GM21825 (cell line): ENCODE measurements at regions not wholly inside any gene's neighbourhood (a gene's known extent, or its start where the extent isn't known, plus 50 kb on each side); places are given as distances from the start of the nearest gene placed in this dataset.

ENCODE experiments used
- ATAC-seq: cut with Tn5 transposase; IDR thresholded peaks from one replicate; pipeline ENCODE4 v1.9.1; 2021; ENCODE audit warnings: mild to moderate bottlenecking, moderate library complexity; ENCODE audit not compliant: unreplicated experiment

GRCh38 chrX:131764216-131764615 is 220.3 kb downstream of the OR13H1 start:
- no peak for ATAC-seq

DNA sequence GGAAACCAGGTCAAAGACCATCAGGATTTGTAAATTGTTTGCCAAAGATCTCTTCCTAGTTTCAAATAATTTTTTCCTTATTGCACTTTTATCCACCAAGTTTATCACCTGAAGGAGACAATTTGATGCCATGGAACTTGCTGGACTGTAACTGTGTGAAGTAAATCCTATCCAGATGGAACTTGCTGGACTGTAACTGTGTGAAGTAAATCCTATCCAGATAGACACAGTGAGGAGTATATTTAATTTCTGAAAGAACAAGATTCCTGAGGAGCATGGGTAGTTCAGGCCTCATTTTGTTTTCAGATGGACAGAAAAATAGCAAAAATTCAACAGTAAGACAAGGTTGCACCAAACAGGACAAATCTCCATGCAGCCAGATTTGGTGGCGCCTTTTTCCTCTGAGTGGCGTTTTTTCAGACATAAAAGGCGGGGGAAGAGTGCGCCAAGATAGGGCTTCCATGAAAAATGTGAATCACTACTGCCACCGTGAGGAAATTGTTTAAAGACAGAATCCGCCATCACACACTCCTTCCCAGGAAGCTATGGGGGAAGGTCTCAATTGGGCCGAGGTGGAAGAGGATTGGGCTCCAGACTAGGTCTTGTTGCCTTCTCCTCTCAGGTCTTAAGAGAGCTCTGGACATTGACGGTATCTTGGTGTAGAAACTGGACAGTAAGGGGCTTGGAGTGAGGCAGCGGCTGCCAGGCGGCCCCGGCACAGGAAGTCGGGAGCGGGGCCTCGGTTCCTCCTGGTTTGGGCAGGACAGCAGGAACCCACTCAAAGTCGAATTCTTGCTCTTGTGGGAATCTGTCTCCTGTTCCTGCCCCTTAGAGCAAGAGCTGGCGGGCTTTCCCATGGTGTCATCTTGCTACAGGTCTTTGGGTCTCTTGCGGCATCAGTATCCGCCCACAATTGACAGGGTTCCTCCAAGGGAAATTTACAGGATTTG is 234.7 kb downstream of the OR13H1 start:
- ATAC-seq, result peak; percentile 71

- ATAC-seq, result no peak
These were observed 235.4 kb downstream of the OR13H1 start for GRCh38 chrX:131779306-131779705.

GRCh38 chrX:131779741-131780140 is 235.9 kb downstream of the OR13H1 start:
- ATAC-seq, result no peak

GRCh38 chrX:131782646-131783045 is 238.8 kb downstream of the OR13H1 start:
- no peak for ATAC-seq

- peak; percentile 60 for ATAC-seq
These were observed 239.4 kb upstream of the STK26 start for GRCh38 chrX:131783555-131784308.

DNA sequence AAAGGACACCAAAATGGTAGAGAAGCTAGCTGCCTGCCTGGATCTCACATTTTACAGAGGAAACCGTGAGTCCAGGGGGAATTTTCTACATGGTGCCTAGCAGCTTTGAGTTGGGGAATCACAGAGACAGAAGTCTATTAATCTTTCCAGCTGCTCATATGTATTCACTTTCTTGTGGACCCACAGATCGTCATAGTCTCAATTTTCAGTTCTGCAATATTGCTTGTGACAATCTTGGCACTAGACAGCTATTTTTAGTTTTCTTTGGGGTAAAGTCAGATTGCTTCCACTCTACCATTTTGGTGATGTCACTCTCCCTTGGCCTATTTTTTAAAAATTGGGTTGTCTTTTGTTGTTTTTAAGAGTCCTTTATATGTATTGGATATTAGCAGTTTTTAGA is 233.4 kb upstream of the STK26 start:
- peak; percentile 38 for ATAC-seq

- no peak for ATAC-seq
These were observed 231.3 kb upstream of the STK26 start for GRCh38 chrX:131791608-131792355.

GRCh38 chrX:131792356-131792749 is 230.7 kb upstream of the STK26 start:
- peak; percentile 81 for ATAC-seq

DNA sequence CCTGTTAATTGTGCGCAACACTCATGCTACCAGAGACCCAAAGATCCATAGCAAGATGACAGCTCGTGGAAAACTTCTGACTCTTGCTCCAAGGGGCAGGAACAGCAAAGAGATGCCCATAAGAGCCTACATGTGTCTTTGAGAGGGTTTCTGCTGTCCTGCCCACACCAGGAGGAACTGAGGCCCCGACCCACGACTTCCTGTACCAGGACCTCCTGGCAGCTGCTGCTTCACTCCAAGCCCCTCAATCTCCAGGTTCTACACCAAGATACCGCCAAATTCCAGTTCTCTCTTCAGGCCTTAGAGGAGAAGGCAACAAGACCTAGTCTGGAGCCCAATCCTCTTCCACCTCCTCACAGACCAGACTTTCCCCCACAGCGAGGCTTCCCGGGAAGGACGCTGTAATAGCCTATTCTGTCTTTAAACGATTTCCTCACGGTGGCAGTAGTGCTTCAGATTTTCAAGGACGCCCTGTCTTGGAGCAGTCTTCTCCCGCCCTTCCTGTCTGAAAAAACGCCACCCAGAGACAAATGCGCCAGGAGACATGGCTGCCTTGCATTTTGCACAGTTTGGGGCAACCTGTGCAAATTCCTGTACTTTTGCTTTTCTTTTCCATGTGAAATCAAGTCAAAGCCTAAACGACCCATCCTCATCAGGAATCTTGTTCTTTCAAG is 230.2 kb upstream of the STK26 start:
- ATAC-seq, result peak; percentile 58

- ATAC-seq, result no peak
These were observed 227.5 kb upstream of the STK26 start for GRCh38 chrX:131795442-131796229.

DNA sequence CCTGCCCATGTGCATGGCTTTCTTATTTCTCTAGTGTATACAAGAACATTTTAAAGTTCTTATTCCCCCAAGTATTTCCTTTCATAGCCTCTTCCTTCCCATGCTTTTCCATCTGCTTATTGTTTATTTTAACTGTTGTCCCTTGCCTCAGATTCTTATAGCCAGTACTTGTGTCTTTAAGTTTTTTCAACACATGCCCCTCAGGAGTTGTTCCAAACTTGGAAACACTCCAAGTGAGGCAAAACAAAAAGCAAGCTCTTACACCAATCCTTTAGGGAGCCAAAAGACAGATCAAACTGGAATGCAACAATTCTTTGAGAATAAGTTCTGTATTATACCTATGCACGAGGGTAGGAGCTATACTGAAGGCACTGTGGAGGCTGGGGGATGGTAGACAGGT is 222.0 kb upstream of the STK26 start:
- ATAC-seq, result no peak

DNA sequence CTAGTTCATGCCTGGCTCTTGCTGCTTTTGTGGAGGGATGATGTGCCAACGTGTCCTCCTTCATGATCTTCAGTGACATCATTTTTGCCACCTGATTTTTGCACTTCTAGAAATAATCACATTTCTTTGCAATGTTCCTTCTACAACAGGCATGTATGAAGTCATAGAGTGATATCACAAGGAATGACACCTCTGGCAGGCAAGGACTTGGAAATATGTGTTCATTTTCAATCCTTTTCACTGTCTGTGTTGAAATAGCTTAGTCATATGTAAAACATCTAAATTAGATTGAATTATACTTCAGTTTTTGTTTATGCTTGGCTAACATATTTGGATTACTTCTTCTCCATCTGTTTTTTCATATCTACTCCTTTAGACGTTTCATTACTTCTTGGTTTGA is 221.2 kb upstream of the STK26 start:
- no peak for ATAC-seq

- peak; percentile 84 for ATAC-seq
These were observed 220.1 kb upstream of the STK26 start for GRCh38 chrX:131802836-131803626.

DNA sequence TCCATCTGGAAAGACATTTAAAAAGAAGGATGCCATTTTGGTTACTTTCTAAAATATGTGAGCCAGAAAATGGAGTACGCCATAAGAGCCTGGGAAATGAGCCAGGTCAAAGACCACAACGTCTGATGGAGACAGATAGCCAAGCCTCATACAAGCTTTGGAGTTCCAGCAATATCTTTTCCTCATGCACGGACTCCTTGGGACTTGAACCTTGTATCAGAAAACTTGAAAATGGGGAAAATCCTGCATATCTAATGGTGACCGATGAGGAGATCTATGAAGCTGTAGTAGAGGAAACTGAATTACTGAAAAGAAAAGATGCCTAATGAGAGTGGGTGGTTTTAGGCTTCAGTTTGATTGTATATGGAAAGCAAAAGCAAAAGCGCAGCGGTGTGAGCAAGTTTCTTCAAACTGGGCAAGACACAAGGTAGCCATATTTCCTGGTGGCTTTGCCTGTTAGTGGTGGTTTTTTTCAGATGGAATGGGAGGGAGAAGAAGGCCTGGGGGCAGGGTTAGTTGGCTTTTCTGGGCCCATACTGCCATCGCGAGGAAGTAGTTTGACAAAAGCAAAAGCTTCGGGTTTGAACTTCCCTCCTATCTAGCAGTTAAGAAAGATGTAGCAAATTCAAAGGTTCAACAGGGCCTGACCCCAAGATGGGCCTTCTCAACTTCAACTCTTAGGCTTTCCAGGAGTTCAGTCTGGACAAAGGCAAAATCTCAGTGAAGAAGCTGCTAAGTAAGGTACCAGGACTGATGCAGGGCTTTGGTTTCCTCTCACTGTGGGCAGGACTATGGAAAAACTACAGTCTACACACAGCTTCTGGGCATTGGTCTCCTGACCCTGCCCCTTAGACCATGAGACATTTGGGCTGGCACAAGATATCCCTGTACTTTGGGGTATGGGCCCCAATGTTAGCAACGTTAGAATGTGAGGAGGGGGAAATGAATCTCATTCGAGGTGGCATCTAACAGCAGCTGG is 210.0 kb upstream of the STK26 start:
- ATAC-seq, result peak; percentile 90

DNA sequence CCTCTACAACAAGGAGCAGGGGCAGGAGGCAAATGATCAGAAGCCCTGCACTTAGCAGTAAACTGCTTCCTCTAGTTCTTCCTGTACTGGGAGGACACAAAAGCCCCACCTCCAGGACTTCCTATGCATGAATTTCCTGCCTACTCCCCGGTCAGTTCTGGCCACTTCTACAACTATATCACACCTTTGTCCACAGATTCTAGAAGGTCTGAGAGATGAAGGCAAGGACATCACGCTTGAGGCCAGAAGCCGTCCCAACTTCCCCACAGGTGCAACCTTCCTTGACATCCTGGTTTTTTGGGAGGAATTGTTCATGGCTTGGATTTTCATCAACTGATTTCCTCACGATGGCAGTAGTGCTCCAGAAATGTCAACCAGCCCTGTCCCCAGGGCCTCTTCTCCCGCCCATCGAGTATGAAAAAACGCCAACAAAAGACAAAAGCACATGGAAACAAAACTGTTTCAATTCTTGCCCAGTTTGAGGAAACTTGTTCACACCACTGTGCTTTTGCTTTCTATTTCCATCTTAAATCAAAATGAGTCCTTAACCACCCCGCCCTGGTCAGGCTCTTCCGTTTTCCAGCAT is 206.5 kb upstream of the STK26 start:
- peak; percentile 47 for ATAC-seq

GRCh38 chrX:131818297-131818936 is 204.7 kb upstream of the STK26 start:
- ATAC-seq, result no peak
